Fibroblast of lung (primary cell): ENCODE measurements at regions not wholly inside any gene's neighbourhood (a gene's known extent, or its start where the extent isn't known, plus 50 kb on each side); places are given as distances from the start of the nearest gene placed in this dataset.

Experiments
- DNase-seq, 2 donors: peaks; one replicate each; pipeline versions ENCODE4 v3.0.0 to v3.0.0-alpha.2; 2010; ENCODE audit warnings: low read depth in 2 of 2
- H2AFZ ChIP-seq: 2 replicates; pipeline ENCODE4 v1.5.1; 2012; ENCODE audit warnings: low read length, control low read depth, inconsistent platforms
- H3K27ac ChIP-seq: 2 replicates; pipeline ENCODE4 v1.5.1; 2011; ENCODE audit warnings: low read length, control low read depth; ENCODE audit not compliant: insufficient read depth
- H3K27me3 ChIP-seq: 2 replicates; pipeline ENCODE4 v1.5.1; 2011; ENCODE audit warnings: mild to moderate bottlenecking, low read length; ENCODE audit not compliant: control insufficient read depth, insufficient read depth
- H3K36me3 ChIP-seq: 2 replicates; pipeline ENCODE4 v1.5.1; 2011; ENCODE audit warnings: low read length; ENCODE audit not compliant: control insufficient read depth, insufficient read depth
- H3K4me1 ChIP-seq: 2 replicates; pipeline ENCODE4 v1.5.1; 2011; ENCODE audit warnings: low read length; ENCODE audit not compliant: control insufficient read depth, insufficient read depth; ENCODE audit errors: extremely low read depth
- H3K4me2 ChIP-seq: 2 replicates; pipeline ENCODE4 v1.5.1; 2011; ENCODE audit warnings: low read length, control low read depth; ENCODE audit not compliant: insufficient read depth; ENCODE audit errors: extremely low read depth
- H3K4me3 ChIP-seq, 4 experiments: fragments of 200-600 bp in 1 of 4; sonication (generic) in 1 of 4; replicated peaks in 1 of 4; 2 replicates each; pipeline ENCODE4 v1.5.1; 2011 to 2016; ENCODE audit warnings: low read length in 4 of 4, low read depth in 3 of 4, mild to moderate bottlenecking in 3 of 4, control low read depth in 2 of 4, inconsistent platforms in 1 of 4, mixed read lengths in 1 of 4; ENCODE audit not compliant: insufficient read depth in 1 of 4; ENCODE audit errors: control extremely low read depth in 1 of 4
- H3K79me2 ChIP-seq: 2 replicates; pipeline ENCODE4 v1.5.1; 2012; ENCODE audit warnings: mild to moderate bottlenecking, low read length, inconsistent platforms; ENCODE audit not compliant: control insufficient read depth, insufficient read depth
- H3K9ac ChIP-seq: 2 replicates; pipeline ENCODE4 v1.5.1; 2011; ENCODE audit warnings: mild to moderate bottlenecking, low read length, control low read depth; ENCODE audit not compliant: insufficient read depth
- H3K9me3 ChIP-seq: 2 replicates; pipeline ENCODE4 v1.5.1; 2012; ENCODE audit warnings: low read depth, low read length; ENCODE audit not compliant: control insufficient read depth, insufficient read depth
- H4K20me1 ChIP-seq: 2 replicates; pipeline ENCODE4 v1.5.1; 2011; ENCODE audit warnings: low read length; ENCODE audit not compliant: control insufficient read depth, insufficient read depth; ENCODE audit errors: extremely low read depth
- CTCF ChIP-seq, 2 donors: IDR thresholded peaks in 1 of 2; conservative IDR thresholded peaks in 1 of 2; 1 replicate in 1 of 2; 2 replicates in 1 of 2; pipeline ENCODE4 v1.5.1; 2011 to 2012; ENCODE audit warnings: low read length in 2 of 2, control low read depth in 1 of 2, inconsistent platforms in 1 of 2, low read depth in 1 of 2, mild to moderate bottlenecking in 1 of 2
- EZH2 ChIP-seq: IDR thresholded peaks from 2 replicates; pipeline ENCODE4 v1.5.1; 2012; ENCODE audit warnings: low read length, control low read depth, mild to moderate bottlenecking; ENCODE audit errors: missing control alignments

GRCh38 chr3:43197181-43197580 is 89.2 kb upstream of the SNRK start:
- Histone ChIP-seq H3K4me1 (no peaks in the 10 kb centered on the region), H3K79me2 (no peaks in the 10 kb centered on the region), H3K9ac (no peak overlapping the region), H3K4me3 (no peak overlapping the region), H3K27ac (no peak overlapping the region), H2AFZ (no peak overlapping the region), H3K36me3 (no peaks in the 10 kb centered on the region), H3K27me3 (no peaks in the 10 kb centered on the region), H3K4me2 (no peak overlapping the region), H4K20me1 (no peaks in the 10 kb centered on the region), H3K9me3 (no peaks in the 10 kb centered on the region)
- TF ChIP-seq EZH2 (no peak), CTCF (conservative IDR thresholded peaks at IDR 0.05 in 1 of 2, IDR thresholded peaks at IDR 0.05 in 1 of 2; ENCODE audit: low read depth in 1 of 2, low read length in 2 of 2) (no peak)
- no peak for DNase-seq

GRCh38 chr3:43196721-43197120 is 89.6 kb upstream of the SNRK start:
- H3K9ac ChIP-seq: no peak overlapping the region
- no peak overlapping the region for H3K27ac ChIP-seq
- no peaks in the 10 kb centered on the region for H3K79me2 ChIP-seq
- no peak for DNase-seq
- H3K36me3 ChIP-seq: no peaks in the 10 kb centered on the region
- no peak for TF ChIP-seq CTCF (conservative IDR thresholded peaks at IDR 0.05 in 1 of 2, IDR thresholded peaks at IDR 0.05 in 1 of 2; ENCODE audit: low read depth in 1 of 2, low read length in 2 of 2)
- TF ChIP-seq EZH2: no peak
- no peak overlapping the region for H3K4me2 ChIP-seq
- no peaks in the 10 kb centered on the region for H4K20me1 ChIP-seq
- no peaks in the 10 kb centered on the region for H3K27me3 ChIP-seq
- H2AFZ ChIP-seq: no peak overlapping the region
- no peaks in the 10 kb centered on the region for H3K9me3 ChIP-seq
- H3K4me1 ChIP-seq: no peaks in the 10 kb centered on the region
- no peak overlapping the region for H3K4me3 ChIP-seq

- no peaks in the 10 kb centered on the region for H3K36me3 ChIP-seq
- no peaks in the 10 kb centered on the region for H4K20me1 ChIP-seq
- no peaks in the 10 kb centered on the region for H3K79me2 ChIP-seq
- H3K9ac ChIP-seq: no peak overlapping the region
- peaks cover 2% of the 10 kb centered on the region for H3K4me1 ChIP-seq
- no peak overlapping the region for H3K4me2 ChIP-seq
- TF ChIP-seq EZH2 (no peak), CTCF (conservative IDR thresholded peaks at IDR 0.05 in 1 of 2, IDR thresholded peaks at IDR 0.05 in 1 of 2; ENCODE audit: low read depth in 1 of 2, low read length in 2 of 2) (no peak)
- no peaks in the 10 kb centered on the region for H3K27me3 ChIP-seq
- no peak overlapping the region for H3K27ac ChIP-seq
- DNase-seq: no peak
- no peaks in the 10 kb centered on the region for H3K9me3 ChIP-seq
- no peak overlapping the region for H2AFZ ChIP-seq
- no peak overlapping the region for H3K4me3 ChIP-seq
These were observed 89.2 kb upstream of the POMGNT2 start for GRCh38 chr3:43195115-43195498.
